Prostate gland (tissue), 2 donors: ENCODE measurements at regions not wholly inside any gene's neighbourhood (a gene's known extent, or its start where the extent isn't known, plus 50 kb on each side); places are given as distances from the start of the nearest gene placed in this dataset.
"Not testable (repeated sequence)": the region's sequence is repeated elsewhere in the genome, so short reads cannot be mapped to it uniquely, and the experiment has no call there.

Experiments
- POLR2A ChIP-seq: fragments of 450-650 bp; IDR thresholded peaks from one replicate; pipeline ENCODE4 v1.6.1; 2016; ENCODE audit warnings: antibody characterized with exemption, mild to moderate bottlenecking
- TF ChIP-seq, protein P1 (sequence below), 4 experiments: fragments of 200-600 bp in 2 of 4; fragments of 450-650 bp in 2 of 4; sonication (generic) in 2 of 4; IDR thresholded peaks; 1 replicate in 3 of 4; 2 replicates in 1 of 4; pipeline ENCODE4 v1.5.1; 2016 to 2019; ENCODE audit warnings: antibody characterized with exemption in 4 of 4, mild to moderate bottlenecking in 2 of 4, moderate library complexity in 2 of 4

DNA sequence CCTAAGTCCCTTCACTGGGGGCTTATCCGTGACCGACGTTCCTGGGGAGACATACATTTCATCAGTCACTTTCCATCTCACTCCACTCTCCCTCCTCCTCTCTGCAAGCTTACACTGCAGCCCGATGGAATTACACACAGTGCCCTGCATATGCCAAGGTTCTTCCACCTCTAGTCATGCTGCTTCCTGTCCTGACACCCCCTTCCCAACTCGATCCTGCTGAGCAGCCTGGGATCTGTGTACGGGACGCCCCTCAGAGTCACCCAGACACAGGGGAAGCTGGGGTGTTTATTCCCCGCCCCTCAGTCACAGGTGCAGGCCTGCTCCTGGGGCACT lies 468.8 kb downstream of the PREX1 start:
- TF ChIP-seq POLR2A = not testable (repeated sequence)
- TF ChIP-seq, protein P1, sequence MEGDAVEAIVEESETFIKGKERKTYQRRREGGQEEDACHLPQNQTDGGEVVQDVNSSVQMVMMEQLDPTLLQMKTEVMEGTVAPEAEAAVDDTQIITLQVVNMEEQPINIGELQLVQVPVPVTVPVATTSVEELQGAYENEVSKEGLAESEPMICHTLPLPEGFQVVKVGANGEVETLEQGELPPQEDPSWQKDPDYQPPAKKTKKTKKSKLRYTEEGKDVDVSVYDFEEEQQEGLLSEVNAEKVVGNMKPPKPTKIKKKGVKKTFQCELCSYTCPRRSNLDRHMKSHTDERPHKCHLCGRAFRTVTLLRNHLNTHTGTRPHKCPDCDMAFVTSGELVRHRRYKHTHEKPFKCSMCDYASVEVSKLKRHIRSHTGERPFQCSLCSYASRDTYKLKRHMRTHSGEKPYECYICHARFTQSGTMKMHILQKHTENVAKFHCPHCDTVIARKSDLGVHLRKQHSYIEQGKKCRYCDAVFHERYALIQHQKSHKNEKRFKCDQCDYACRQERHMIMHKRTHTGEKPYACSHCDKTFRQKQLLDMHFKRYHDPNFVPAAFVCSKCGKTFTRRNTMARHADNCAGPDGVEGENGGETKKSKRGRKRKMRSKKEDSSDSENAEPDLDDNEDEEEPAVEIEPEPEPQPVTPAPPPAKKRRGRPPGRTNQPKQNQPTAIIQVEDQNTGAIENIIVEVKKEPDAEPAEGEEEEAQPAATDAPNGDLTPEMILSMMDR (IDR thresholded peaks at IDR 0.05) = not testable (repeated sequence)
